GM19035 (cell line): ENCODE measurements at regions not wholly inside any gene's neighbourhood (a gene's known extent, or its start where the extent isn't known, plus 50 kb on each side); places are given as distances from the start of the nearest gene placed in this dataset.
A peak's percentile ranks its signal among the peaks of the same experiment; 100 is the strongest.

Experiments used
- ATAC-seq: cut with Tn5 transposase; IDR thresholded peaks from one replicate; pipeline ENCODE4 v1.9.1; 2021; ENCODE audit not compliant: unreplicated experiment

- peak; percentile 96 for ATAC-seq
These were observed 65.8 kb upstream of the LEKR1 start for GRCh38 chr3:156760333-156760732.

DNA sequence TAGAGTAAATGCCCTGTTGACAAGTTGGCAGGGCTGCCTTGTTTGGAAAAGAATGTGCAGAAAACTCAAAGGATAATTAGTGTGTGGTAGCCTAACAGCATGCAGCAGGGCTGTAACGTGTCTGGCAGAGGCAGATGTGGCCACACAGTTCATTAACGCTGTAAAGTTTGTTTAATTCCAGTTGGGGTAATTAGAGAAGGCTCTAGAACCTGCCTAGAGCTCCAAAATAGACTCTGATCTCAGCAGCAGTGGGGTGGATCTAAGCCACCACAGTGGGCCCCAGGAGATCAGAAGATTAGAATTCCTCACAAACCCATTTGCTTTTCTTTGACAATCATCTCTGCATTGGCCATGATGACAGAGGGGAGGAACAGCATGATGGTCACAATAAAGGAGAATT, 65.1 kb upstream of the LEKR1 start:
- peak; percentile 10 for ATAC-seq

DNA sequence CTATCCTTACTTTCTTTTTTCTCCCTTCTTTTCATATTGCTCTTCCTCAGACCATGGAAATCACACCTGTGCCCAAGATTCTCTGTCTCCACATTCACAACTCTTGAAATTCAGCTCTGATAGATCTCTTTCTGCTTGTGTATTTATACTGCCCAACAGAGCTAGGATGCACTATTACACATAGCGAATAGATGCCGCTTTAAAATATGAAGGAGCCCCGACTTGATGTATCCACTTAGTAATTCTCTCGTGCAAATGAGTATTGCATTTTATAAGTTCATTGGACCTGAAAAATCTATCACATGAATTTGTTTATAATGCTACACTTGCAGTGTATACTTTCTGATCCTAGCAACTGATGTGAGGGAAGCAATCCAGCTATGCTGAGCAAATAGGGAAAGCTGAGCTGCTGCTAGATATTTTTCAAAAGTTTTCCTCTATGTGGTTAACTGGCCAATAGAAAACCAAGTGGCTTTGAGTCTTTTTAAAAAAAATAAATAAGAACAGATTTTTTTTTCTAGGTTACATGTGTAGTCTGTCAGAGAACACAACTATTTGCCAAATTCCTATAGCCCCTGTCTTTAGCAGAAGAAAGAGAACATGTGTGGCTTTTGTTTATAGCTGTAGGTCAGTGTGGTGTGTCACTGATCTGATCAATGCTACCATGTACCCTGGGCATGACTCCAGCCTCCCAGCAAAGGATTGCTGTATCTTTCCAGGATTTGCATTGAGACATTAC, 64.3 kb upstream of the LEKR1 start:
- no peak for ATAC-seq

- no peak for ATAC-seq
These were observed 63.4 kb upstream of the LEKR1 start for GRCh38 chr3:156762631-156763185.

DNA sequence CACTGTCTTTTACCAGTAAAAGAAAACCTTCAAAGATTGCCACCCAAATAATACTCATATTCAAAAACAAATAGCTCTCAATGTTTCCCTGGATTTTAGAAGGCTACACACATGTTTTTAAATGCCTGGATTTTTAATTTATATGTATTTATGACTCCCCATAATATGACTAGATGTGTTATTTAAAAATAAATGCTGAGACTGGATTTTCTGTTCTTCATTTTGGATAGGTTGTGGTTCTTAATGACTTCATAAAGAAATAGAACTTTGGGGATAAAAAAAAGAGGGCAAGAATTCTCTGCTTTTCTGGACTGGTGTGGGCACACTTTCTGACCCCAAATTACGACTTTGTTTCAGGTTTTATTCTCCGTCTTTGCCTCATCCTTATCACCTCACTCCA, 62.8 kb upstream of the LEKR1 start:
- ATAC-seq, result no peak

- ATAC-seq, result no peak
These were observed 62.0 kb upstream of the LEKR1 start for GRCh38 chr3:156763931-156764720.

- no peak for ATAC-seq
These were observed 61.4 kb upstream of the LEKR1 start for GRCh38 chr3:156764751-156765150.

GRCh38 chr3:156768390-156768789, 57.8 kb upstream of the LEKR1 start:
- no peak for ATAC-seq

DNA sequence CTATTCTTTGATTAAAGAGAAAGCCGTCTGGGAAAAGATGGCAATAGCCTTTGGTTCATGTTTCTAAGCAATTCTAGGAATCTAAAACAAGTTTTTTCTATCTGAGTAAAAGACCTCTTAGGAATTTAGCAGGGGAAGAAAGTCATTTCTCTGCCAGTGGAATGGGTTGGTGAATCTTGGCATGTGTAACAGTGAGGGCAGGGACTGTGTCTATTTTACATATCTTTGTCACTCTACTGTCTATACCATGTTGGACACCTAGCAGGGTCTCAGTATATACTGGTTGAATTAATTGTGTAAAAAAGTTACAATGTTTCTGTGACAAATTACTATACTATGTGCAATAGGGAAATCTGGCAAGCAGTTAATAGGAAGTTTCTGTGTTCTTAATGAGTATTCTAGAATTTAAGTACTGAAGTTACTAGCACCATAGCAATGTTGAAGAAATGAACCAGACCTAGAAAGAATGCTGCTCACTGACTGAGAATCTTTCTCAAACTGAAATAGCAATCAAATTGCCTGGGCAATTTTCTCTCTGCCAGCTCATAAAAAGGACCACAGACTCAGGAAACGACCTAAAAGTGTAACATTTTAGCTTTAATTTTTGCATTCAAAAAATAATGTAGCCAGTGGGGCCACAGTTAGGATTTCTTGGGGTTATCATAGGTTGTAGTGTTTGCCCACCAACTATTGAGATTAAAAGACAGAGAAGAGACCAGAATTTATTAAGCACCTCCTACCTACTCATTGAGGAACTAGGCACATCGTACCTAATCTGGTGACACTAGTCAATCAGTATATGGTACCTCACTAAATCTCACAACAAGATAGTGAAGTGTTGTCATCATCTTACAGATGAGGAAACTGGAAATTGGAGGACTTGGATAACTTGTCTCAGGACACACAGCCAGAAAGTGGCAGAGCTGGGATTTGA, 56.2 kb upstream of the LEKR1 start:
- no peak for ATAC-seq

DNA sequence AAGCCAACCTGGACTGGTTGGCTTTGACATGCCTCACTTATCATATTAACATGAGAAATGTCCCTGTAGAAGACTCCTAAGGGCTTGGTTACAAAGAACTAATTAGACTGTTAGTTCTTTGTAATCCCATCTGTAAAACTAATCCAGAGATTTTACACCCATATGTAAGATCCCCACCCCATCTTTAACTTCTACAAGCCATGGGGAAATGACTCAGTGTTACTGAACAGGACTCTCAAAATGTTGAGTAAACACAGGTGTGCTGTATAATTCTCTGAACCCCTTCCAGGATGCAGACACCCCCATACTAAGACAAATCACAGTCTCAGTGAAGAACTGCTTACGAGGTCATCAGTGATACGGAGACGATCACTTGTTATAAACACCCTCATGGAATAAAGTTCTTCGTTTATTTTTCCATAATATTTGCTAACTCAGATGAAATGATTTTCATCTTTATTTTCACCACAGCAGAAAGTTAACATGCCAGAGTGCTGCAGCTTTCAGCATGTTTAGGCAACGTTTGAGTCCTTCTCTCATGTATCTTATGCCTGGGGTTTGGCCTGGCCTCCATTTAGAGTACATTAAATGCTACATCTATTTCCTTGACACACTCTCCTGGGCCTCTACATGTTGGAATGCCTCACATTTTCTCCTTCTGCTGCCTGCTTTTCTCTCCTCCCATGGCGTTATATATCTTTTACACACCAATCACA, 55.3 kb upstream of the LEKR1 start:
- no peak for ATAC-seq

GRCh38 chr3:156772588-156773206, 53.5 kb upstream of the LEKR1 start:
- ATAC-seq, result no peak

- ATAC-seq, result no peak
These were observed 50.1 kb upstream of the LEKR1 start for GRCh38 chr3:156776031-156776430.
